DMS 273 (cell line): ENCODE measurements at regions not wholly inside any gene's neighbourhood (a gene's known extent, or its start where the extent isn't known, plus 50 kb on each side); places are given as distances from the start of the nearest gene placed in this dataset.
"Not testable (repeated sequence)": the region's sequence is repeated elsewhere in the genome, so short reads cannot be mapped to it uniquely, and the experiment has no call there.

ENCODE experiments used
- DNase-seq: peaks from one replicate; lab custom pipeline; 2025; ENCODE audit not compliant: unreplicated experiment; lab: John Stamatoyannopoulos, UW

- no peak for DNase-seq
These were observed 623.5 kb upstream of the DDX18 start for GRCh38 chr2:117190856-117191559.

GRCh38 chr2:117195381-117195780, 619.1 kb upstream of the DDX18 start:
- DNase-seq, result no peak

GRCh38 chr2:117199511-117199910, 615.0 kb upstream of the DDX18 start:
- DNase-seq, result no peak

GRCh38 chr2:117212562-117212961, 601.9 kb upstream of the DDX18 start:
- no peak for DNase-seq

GRCh38 chr2:117217145-117217544, 597.3 kb upstream of the DDX18 start:
- DNase-seq, result no peak

- no peak for DNase-seq
These were observed 591.7 kb upstream of the DDX18 start for GRCh38 chr2:117222809-117223208.

GRCh38 chr2:117232305-117232704, 582.2 kb upstream of the DDX18 start:
- no peak for DNase-seq

- no peak for DNase-seq
These were observed 557.1 kb upstream of the DDX18 start for GRCh38 chr2:117257362-117257761.

GRCh38 chr2:117269574-117269973, 544.9 kb upstream of the DDX18 start:
- DNase-seq, result no peak

GRCh38 chr2:117271631-117272030, 542.9 kb upstream of the DDX18 start:
- no peak for DNase-seq

- DNase-seq, result no peak
These were observed 541.4 kb upstream of the DDX18 start for GRCh38 chr2:117273009-117273671.

GRCh38 chr2:117293012-117293411, 521.5 kb upstream of the DDX18 start:
- no peak for DNase-seq

GRCh38 chr2:117299451-117299850, 515.0 kb upstream of the DDX18 start:
- DNase-seq, result no peak

GRCh38 chr2:117308861-117309770, 505.4 kb upstream of the DDX18 start:
- no peak for DNase-seq

- DNase-seq, result no peak
These were observed 492.7 kb upstream of the DDX18 start for GRCh38 chr2:117321816-117322215.

- DNase-seq, result no peak
These were observed 491.2 kb upstream of the DDX18 start for GRCh38 chr2:117323331-117323730.

- DNase-seq, result no peak
These were observed 483.9 kb upstream of the DDX18 start for GRCh38 chr2:117330641-117331040.

GRCh38 chr2:117335967-117336366, 478.5 kb upstream of the DDX18 start:
- DNase-seq, result no peak

- DNase-seq, result no peak
These were observed 478.0 kb upstream of the DDX18 start for GRCh38 chr2:117336496-117336895.

GRCh38 chr2:117337981-117338380, 476.5 kb upstream of the DDX18 start:
- DNase-seq, result not testable (repeated sequence)

GRCh38 chr2:117339980-117340379, 474.5 kb upstream of the DDX18 start:
- no peak for DNase-seq

- no peak for DNase-seq
These were observed 472.8 kb upstream of the DDX18 start for GRCh38 chr2:117341690-117342089.
